Thyroid gland (tissue), 4 donors: ENCODE measurements at regions not wholly inside any gene's neighbourhood (a gene's known extent, or its start where the extent isn't known, plus 50 kb on each side); places are given as distances from the start of the nearest gene placed in this dataset.

Experiments used
- CTCF ChIP-seq, 6 experiments: fragments of 200-600 bp in 3 of 6; fragments of 450-650 bp in 3 of 6; sonication (generic) in 3 of 6; IDR thresholded peaks; one replicate each; pipeline ENCODE4 v1.5.1; 2016 to 2019; ENCODE audit warnings: antibody characterized with exemption in 6 of 6, mild to moderate bottlenecking in 2 of 6, inconsistent platforms in 1 of 6, moderate library complexity in 1 of 6
- POLR2A ChIP-seq, 2 donors: fragments of 450-650 bp; IDR thresholded peaks; one replicate each; pipeline ENCODE4 v1.6.1; 2017; ENCODE audit warnings: antibody characterized with exemption in 2 of 2, mild to moderate bottlenecking in 2 of 2, moderate library complexity in 1 of 2

GRCh38 chr9:135284386-135285134 lies 195.0 kb upstream of the PPP1R26 start:
- TF ChIP-seq CTCF (IDR thresholded peaks at IDR 0.05), result no peak
- TF ChIP-seq POLR2A (IDR thresholded peaks at IDR 0.05), result no peak
